Cerebellar nuclear complex (tissue), 1 donor: ENCODE measurements at regions not wholly inside any gene's neighbourhood (a gene's known extent, or its start where the extent isn't known, plus 50 kb on each side); places are given as distances from the start of the nearest gene placed in this dataset.

Experiments used
- DNase-seq, 2 experiments: peaks; one replicate each; lab custom pipeline; 2025; lab: John Stamatoyannopoulos, UW

- DNase-seq: no peak
Measured at GRCh38 chr11:92793189-92793588, 176.3 kb upstream of the MTNR1B start.

- DNase-seq: no peak
Measured at GRCh38 chr11:92794783-92795182, 174.7 kb upstream of the MTNR1B start.

DNA sequence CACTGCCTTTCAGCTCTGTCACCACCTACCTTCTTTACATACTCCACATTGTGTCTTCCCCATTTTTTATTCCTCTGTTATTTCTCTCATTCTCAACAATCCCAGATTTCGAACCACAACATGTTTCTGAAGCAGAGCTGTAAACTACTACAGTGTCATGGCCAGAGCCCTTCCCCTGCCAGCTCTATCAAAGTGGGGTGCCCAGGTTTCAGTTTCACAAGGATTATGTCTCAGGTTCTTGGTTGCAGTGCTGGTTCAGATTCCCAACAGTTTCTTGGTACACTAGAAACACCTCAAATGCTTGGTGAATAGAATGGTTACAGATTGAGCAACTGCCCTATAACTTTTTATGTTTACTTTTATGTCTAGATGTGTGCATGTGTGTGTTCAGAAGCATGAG is 172.7 kb upstream of the MTNR1B start:
- DNase-seq: no peak

DNA sequence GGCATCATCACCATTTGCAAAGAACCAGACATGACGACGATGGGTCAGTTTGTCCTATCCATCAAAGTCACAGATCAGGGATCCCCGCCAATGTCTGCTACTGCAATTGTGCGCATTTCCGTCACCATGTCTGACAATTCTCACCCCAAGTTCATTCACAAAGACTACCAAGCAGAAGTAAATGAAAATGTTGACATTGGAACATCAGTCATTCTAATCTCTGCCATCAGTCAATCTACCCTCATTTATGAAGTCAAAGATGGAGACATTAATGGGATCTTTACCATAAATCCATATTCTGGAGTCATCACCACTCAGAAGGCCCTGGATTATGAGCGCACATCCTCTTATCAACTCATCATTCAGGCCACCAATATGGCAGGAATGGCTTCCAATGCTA is 171.6 kb upstream of the MTNR1B start:
- no peak for DNase-seq

DNA sequence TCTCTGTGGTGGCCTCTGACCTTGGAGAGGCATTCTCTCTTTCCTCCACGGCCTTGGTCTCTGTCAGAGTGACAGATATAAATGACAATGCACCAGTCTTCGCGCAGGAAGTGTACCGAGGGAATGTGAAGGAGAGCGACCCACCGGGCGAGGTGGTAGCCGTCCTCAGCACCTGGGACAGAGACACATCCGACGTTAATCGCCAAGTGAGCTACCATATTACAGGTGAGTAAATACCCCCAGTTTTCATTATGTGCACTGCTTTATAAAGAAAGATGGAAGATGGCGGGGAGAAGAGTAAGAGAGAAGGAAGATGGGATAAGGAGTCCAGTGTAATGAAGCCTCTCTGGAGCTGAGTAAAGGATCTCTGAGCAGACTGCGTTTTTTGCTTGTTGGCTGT is 167.8 kb upstream of the MTNR1B start:
- no peak for DNase-seq

- DNase-seq: no peak
Measured at GRCh38 chr11:92802644-92803043, 166.8 kb upstream of the MTNR1B start.

DNA sequence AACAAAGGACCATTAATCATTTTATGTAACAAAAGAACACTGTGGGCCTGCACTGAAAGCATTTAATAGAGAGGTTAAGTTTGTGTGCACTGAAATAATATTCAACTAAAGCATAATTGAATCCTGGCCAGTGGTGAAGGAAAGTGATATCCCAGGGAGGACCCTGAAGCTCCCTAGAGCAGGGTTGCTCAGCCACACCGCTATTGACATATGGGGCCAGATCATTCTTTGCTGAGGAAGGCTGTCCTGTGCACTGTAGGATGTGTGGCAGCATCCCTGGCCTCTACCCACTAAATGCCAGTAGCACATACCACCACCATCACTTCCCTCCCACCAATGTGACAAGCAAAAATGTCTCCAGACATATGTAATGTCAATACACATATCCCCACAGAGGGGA is 166.1 kb upstream of the MTNR1B start:
- no peak for DNase-seq

DNA sequence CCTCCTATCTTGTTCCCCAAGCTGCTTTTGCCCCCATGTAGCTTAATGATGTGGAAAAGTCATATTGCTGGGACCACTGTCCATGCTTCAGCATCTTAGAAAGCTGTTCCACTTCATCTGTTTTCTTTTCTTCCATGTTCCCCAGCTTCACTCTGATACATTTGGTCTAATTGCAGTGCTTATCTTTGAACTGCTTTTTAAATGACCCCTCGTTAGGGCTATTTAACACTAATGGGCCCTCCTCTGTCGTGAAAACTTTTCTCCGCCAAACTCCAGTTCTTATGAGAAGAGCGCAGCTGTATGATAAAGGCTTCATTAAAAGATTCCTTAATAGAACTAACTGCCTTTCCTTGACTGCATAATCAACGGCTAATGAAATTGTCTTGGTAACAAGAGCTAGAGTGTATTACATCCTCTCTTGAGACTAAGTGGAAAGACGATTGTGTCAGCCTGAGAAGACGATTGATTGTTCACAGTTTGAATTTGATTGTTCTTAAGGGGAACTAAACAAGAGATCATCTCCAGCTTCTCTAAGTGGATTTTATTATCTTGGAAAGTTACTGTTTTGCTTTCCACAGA is 165.0 kb upstream of the MTNR1B start:
- DNase-seq: no peak

- no peak for DNase-seq
Measured at GRCh38 chr11:92808022-92808421, 161.4 kb upstream of the MTNR1B start.

DNA sequence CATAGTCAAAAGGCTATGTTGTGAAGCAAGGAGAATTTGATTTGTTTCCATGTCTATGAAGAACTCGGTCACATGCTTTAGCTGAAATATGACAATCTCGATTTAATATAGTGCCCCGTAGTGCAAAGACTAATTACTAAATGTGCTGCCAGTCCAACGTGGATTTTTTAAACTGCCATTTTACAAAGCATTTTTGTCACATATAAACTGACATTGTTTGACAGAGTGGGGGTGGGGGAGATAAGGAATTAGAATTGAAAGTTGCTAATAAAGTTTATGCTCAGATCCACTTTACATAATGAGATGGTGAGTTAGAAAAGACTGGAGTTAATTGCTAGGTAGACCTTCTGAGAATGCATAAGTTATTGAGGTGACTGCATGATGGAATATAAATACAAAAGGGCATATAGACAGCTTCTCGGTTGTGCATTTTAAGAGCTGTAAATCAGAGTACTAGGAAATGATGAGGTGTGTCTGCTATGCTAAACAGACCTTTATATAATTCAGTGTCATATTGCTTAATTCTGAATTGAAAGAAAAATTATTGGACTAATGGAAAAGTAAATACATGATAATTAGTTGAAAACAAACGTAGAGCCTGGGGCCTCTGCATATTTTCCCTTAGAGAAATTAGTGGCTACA is 158.9 kb upstream of the MTNR1B start:
- DNase-seq: no peak

GRCh38 chr11:92811341-92811740 is 158.1 kb upstream of the MTNR1B start:
- no peak for DNase-seq

- DNase-seq: no peak
Measured at GRCh38 chr11:92812841-92813240, 156.6 kb upstream of the MTNR1B start.

DNA sequence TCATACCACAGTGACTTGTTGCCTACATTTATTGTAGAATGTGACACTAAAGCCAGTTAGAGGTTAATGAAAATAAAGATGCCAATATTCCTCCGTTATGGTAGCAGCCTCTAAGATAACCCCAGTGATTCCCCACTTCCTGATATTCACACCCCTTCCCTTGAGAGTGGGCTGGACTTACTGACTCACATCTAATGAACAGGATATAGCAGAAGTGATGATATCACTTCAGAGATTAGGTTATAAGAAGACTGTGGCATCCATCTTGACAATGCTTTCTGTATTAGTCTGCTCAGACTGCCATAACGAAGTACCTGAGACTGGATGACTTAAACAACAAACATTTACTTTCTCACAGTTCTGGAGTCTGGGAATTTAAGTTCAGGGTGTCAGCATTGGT is 149.6 kb upstream of the MTNR1B start:
- no peak for DNase-seq

DNA sequence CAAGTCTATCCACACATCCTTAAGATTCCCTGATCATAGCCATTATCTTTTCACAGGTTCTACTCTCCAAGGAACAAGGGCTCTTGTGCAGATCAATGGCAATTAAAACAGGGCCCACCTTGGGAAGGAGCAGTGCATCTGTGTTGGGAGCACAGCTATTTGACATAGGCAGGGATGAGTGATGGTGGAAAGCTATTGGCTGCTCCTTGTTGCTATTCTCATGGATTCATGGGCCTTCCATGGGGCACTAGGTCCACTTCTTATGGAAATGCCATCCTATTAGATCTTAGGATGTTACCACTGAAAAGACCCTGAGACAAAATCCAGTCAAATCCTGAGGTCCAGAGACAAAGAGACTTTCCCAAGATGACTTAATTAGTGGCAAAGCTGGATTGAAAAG is 148.6 kb upstream of the MTNR1B start:
- no peak for DNase-seq

- DNase-seq: no peak
Measured at GRCh38 chr11:92822410-92822809, 147.0 kb upstream of the MTNR1B start.

- no peak for DNase-seq
Measured at GRCh38 chr11:92826136-92826535, 143.3 kb upstream of the MTNR1B start.

GRCh38 chr11:92826603-92827002 is 142.8 kb upstream of the MTNR1B start:
- no peak for DNase-seq

- no peak for DNase-seq
Measured at GRCh38 chr11:92827132-92827531, 142.3 kb upstream of the MTNR1B start.

DNA sequence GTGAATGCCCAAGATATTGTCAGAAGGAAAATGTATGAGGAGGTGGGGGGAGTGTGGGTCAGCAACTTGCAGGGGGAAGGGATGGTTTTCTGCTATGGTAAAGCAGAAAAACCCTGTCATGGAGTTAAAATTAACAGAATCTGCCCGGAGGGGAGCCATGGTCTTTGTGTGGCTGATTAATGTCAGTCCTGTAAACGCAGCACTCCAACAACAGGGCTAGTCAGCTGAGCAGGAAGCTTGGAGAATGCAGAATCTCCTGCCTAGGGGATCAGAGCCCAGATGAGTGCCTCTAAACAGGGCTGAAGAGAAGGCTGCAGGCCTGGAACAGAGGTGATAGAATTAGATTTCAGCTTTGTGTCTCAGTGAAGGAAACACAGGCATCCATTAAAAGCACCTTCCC is 140.9 kb upstream of the MTNR1B start:
- no peak for DNase-seq

GRCh38 chr11:92829121-92829520 is 140.3 kb upstream of the MTNR1B start:
- DNase-seq: peak in 1 of 2 experiments; percentile 5

DNA sequence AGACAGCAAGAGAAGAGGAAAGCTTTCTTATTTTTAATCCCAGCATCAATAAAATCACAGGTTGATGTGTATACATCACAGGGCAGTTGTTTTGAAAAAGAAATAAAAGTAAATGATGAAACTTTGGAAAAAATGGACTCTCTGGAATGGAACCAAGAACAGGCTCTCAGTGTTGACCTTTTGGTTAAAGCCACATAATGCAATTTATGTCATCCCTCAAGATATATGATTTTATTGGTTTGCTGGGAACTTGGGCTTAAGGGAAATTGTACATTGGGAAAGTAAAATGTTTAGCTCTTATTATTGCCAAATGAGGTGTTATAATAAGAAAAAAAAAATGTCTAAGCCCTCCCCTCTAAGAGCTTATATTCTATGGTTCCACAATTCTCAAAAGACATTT is 139.8 kb upstream of the MTNR1B start:
- no peak for DNase-seq

- peak; percentile 75 to 77 for DNase-seq
Measured at GRCh38 chr11:92830377-92831155, 138.9 kb upstream of the MTNR1B start.

GRCh38 chr11:92834296-92835020 is 135.0 kb upstream of the MTNR1B start:
- no peak for DNase-seq
